OCI-LY7 (cell line): ENCODE measurements at regions not wholly inside any gene's neighbourhood (a gene's known extent, or its start where the extent isn't known, plus 50 kb on each side); places are given as distances from the start of the nearest gene placed in this dataset.

Source experiments
- BruUV-seq: library from RNA; stranded (reverse); fragments of 400-500 nt; replicated peaks from 2 replicates; lab custom pipeline; 2021; lab: Mats Ljungman, UMichigan
- CTCF ChIA-PET: fragments of 300-600 bp; sonication (Branson Sonifier 250); formaldehyde crosslinking; loops from one replicate; lab custom pipeline; 2022; ENCODE audit warnings: antibody characterized with exemption; ENCODE audit not compliant: unreplicated experiment; lab: Charles Lee
- POLR2A ChIA-PET: fragments of 300-600 bp; sonication (Branson Sonifier 250); formaldehyde crosslinking; loops from one replicate; lab custom pipeline; 2022; ENCODE audit warnings: antibody characterized with exemption; lab: Charles Lee
- DNase-seq: peaks from one replicate; pipeline ENCODE4 v3.0.0-alpha.2; 2015; ENCODE audit warnings: low spot score
- H2AFZ ChIP-seq: fragments of 200-600 bp; sonication (generic), shearing (Covaris generic); 2 replicates; pipeline ENCODE4 v1.6.1; 2014; ENCODE audit warnings: mild to moderate bottlenecking, antibody characterized with exemption, low read length, moderate library complexity
- H3K27ac ChIP-seq: fragments of 200-600 bp; sonication (generic); 2 replicates; pipeline ENCODE4 v1.5.1; 2014; ENCODE audit warnings: mixed run types, low read depth, mild to moderate bottlenecking, moderate library complexity, low read length, inconsistent platforms; ENCODE audit not compliant: poor library complexity, severe bottlenecking
- H3K36me3 ChIP-seq: fragments of 200-600 bp; sonication (generic); 2 replicates; pipeline ENCODE4 v1.6.1; 2014; ENCODE audit warnings: mild to moderate bottlenecking, antibody characterized with exemption, low read length, moderate library complexity, mixed read lengths; ENCODE audit not compliant: insufficient read depth
- H3K4me1 ChIP-seq: fragments of 200-600 bp; sonication (generic); 2 replicates; pipeline ENCODE4 v1.5.1; 2014; ENCODE audit warnings: mild to moderate bottlenecking, low read length; ENCODE audit not compliant: insufficient read depth, poor library complexity, severe bottlenecking
- H3K4me2 ChIP-seq: fragments of 200-600 bp; sonication (generic); 2 replicates; pipeline ENCODE4 v1.6.1; 2014; ENCODE audit warnings: mild to moderate bottlenecking, low read length
- H3K4me3 ChIP-seq: fragments of 200-600 bp; sonication (generic); 2 replicates; pipeline ENCODE4 v1.5.1; 2014; ENCODE audit warnings: mild to moderate bottlenecking, low read depth, low read length; ENCODE audit not compliant: poor library complexity, severe bottlenecking
- H3K79me2 ChIP-seq: fragments of 200-600 bp; sonication (generic); 2 replicates; pipeline ENCODE4 v1.6.1; 2016; ENCODE audit warnings: low read depth, mild to moderate bottlenecking, low read length, moderate library complexity, mixed read lengths; ENCODE audit not compliant: insufficient read depth
- H3K9me2 ChIP-seq: fragments of 200-600 bp; sonication (generic); 2 replicates; pipeline ENCODE4 v1.6.1; 2016; ENCODE audit warnings: mild to moderate bottlenecking, low read length, mixed read lengths; ENCODE audit not compliant: insufficient read depth
- H3K9me3 ChIP-seq: fragments of 200-600 bp; sonication (generic); 2 replicates; pipeline ENCODE4 v1.6.1; 2014; ENCODE audit warnings: mild to moderate bottlenecking, mixed run types, low read length, mixed read lengths
- H4K20me1 ChIP-seq: fragments of 200-600 bp; sonication (generic); 2 replicates; pipeline ENCODE4 v1.6.1; 2014; ENCODE audit warnings: mild to moderate bottlenecking, antibody characterized with exemption, low read length, moderate library complexity, mixed read lengths; ENCODE audit not compliant: insufficient read depth
- CTCF ChIP-seq: fragments of 200-600 bp; sonication (generic); conservative IDR thresholded peaks from 2 replicates; pipeline ENCODE4 v1.5.1; 2014; ENCODE audit warnings: mild to moderate bottlenecking, antibody characterized with exemption, low read length, moderate library complexity, mixed read lengths
- EZH2phosphoT487 ChIP-seq: fragments of 200-600 bp; sonication (generic); IDR thresholded peaks from 2 replicates; pipeline ENCODE4 v1.6.1; 2018; ENCODE audit warnings: low read depth, borderline replicate concordance, mild to moderate bottlenecking, mixed run types, antibody characterized with exemption, low read length, moderate library complexity, mixed read lengths
- intact Hi-C: fragments of 100-400 bp; cut with micrococcal nuclease; formaldehyde crosslinking; loops from one replicate; pipeline ENCODE4 v1.10.0; 2022; ENCODE audit not compliant: unreplicated experiment

- H3K79me2 ChIP-seq = no peaks in the 10 kb centered on the region
- H3K9me3 ChIP-seq = no peaks in the 10 kb centered on the region
- intact Hi-C loops = no loop called here
- H2AFZ ChIP-seq = no peak overlapping the region
- no peaks in the 10 kb centered on the region for H3K36me3 ChIP-seq
- TF ChIP-seq EZH2phosphoT487 = no peak
- no peak for TF ChIP-seq CTCF
- H3K27ac ChIP-seq = no peak overlapping the region
- no peak for DNase-seq
- BruUV-seq = no TSS peak
- H3K4me3 ChIP-seq = no peak overlapping the region
- ChIA-PET CTCF (no interaction called here), POLR2A (no interaction called here)
- no peaks in the 10 kb centered on the region for H3K4me1 ChIP-seq
- H4K20me1 ChIP-seq = no peaks in the 10 kb centered on the region
- no peaks in the 10 kb centered on the region for H3K9me2 ChIP-seq
- no peak overlapping the region for H3K4me2 ChIP-seq
These were observed 517.9 kb downstream of the TBC1D22A start for GRCh38 chr22:47280301-47280700.

GRCh38 chr22:47279746-47280145, 517.3 kb downstream of the TBC1D22A start:
- Histone ChIP-seq H3K9me2 (no peaks in the 10 kb centered on the region), H3K27ac (no peak overlapping the region), H3K4me2 (no peak overlapping the region), H4K20me1 (no peaks in the 10 kb centered on the region), H3K9me3 (no peaks in the 10 kb centered on the region), H3K4me3 (no peak overlapping the region), H2AFZ (no peak overlapping the region), H3K79me2 (no peaks in the 10 kb centered on the region), H3K36me3 (no peaks in the 10 kb centered on the region), H3K4me1 (no peaks in the 10 kb centered on the region)
- ChIA-PET POLR2A (no interaction called here), CTCF (no interaction called here)
- TF ChIP-seq EZH2phosphoT487 (no peak), CTCF (no peak)
- BruUV-seq = no TSS peak
- no peak for DNase-seq
- intact Hi-C loops = no loop called here

- DNase-seq = no peak
- BruUV-seq = no TSS peak
- intact Hi-C loops = no loop called here
- Histone ChIP-seq H3K36me3 (no peaks in the 10 kb centered on the region), H3K4me3 (no peak overlapping the region), H3K4me1 (no peaks in the 10 kb centered on the region), H3K9me3 (no peaks in the 10 kb centered on the region), H3K4me2 (no peak overlapping the region), H3K9me2 (no peaks in the 10 kb centered on the region), H3K79me2 (no peaks in the 10 kb centered on the region), H4K20me1 (no peaks in the 10 kb centered on the region), H3K27ac (no peak overlapping the region), H2AFZ (no peak overlapping the region)
- TF ChIP-seq CTCF (no peak), EZH2phosphoT487 (no peak)
- POLR2A ChIA-PET = no interaction called here
- CTCF ChIA-PET = no interaction called here
These were observed 516.9 kb downstream of the TBC1D22A start for GRCh38 chr22:47279337-47279736.
